GM12878 (cell line): ENCODE measurements at regions not wholly inside any gene's neighbourhood (a gene's known extent, or its start where the extent isn't known, plus 50 kb on each side); places are given as distances from the start of the nearest gene placed in this dataset.

ENCODE experiments used
- ATAC-seq: fragments of 200-7000 bp; cut with Tn5 transposase; 3 replicates; pipeline ENCODE4 v1.9.1; 2020; ENCODE audit warnings: mild to moderate bottlenecking, moderate library complexity
- BruUV-seq: library from RNA; stranded (reverse); fragments of 400-500 nt; replicated peaks from 2 replicates; lab custom pipeline; 2021; lab: Mats Ljungman, UMichigan
- CTCF ChIA-PET: fragments of 300-600 bp; sonication (Branson Sonifier 250); formaldehyde crosslinking; extraction: SDS; loops from one replicate; lab custom pipeline; 2021; ENCODE audit warnings: inconsistent platforms; lab: Yijun Ruan, JAX
- POLR2A ChIA-PET: fragments of 350-600 bp; formaldehyde crosslinking; extraction: SDS; loops from one replicate; lab custom pipeline; 2021; ENCODE audit warnings: inconsistent platforms; lab: Charles Lee
- RAD21 ChIA-PET: fragments of 300-600 bp; sonication (Branson Sonifier 250); formaldehyde crosslinking; loops from one replicate; lab custom pipeline; 2023; ENCODE audit warnings: antibody characterized with exemption; ENCODE audit not compliant: unreplicated experiment; lab: Charles Lee
- SMC1A ChIA-PET: fragments of 300-600 bp; sonication (Branson Sonifier 250); formaldehyde crosslinking; loops from one replicate; lab custom pipeline; 2023; ENCODE audit not compliant: unreplicated experiment, uncharacterized antibody; lab: Charles Lee
- DNase-seq: peaks from one replicate; pipeline ENCODE4 v3.0.0-alpha.2; 2011; ENCODE audit warnings: low read depth, low spot score
- FAIRE-seq: peaks from 3 replicates; lab custom pipeline; 2011; peaks lifted over from hg19 to GRCh38; lab: Jason Lieb, UNC
- H2AFZ ChIP-seq: 2 replicates; pipeline ENCODE4 v1.6.0; 2011; ENCODE audit warnings: low read depth, low read length, control low read depth; ENCODE audit not compliant: control insufficient read depth
- H3K27ac ChIP-seq: 2 replicates; pipeline ENCODE4 v1.5.1; 2011; ENCODE audit warnings: control low read depth; ENCODE audit not compliant: control insufficient read depth, insufficient read depth
- H3K27me3 ChIP-seq, 2 experiments: replicated peaks in 1 of 2; 2 replicates each; pipeline versions ENCODE4 v1.6.0 to v1.6.1; 2011; ENCODE audit warnings: low read length in 1 of 2; ENCODE audit not compliant: control insufficient read depth in 2 of 2, insufficient read depth in 2 of 2
- H3K36me3 ChIP-seq, 2 experiments: 2 replicates each; pipeline ENCODE4 v1.5.1; 2011; ENCODE audit warnings: low read length in 1 of 2; ENCODE audit not compliant: control insufficient read depth in 2 of 2, insufficient read depth in 2 of 2
- H3K4me1 ChIP-seq: 2 replicates; pipeline ENCODE4 v1.6.1; 2011; ENCODE audit warnings: mild to moderate bottlenecking, low read length, moderate library complexity, mixed read lengths; ENCODE audit not compliant: control insufficient read depth, insufficient read depth
- H3K4me2 ChIP-seq: 2 replicates; pipeline ENCODE4 v1.6.0; 2011; ENCODE audit warnings: control low read depth; ENCODE audit not compliant: control insufficient read depth, insufficient read depth
- H3K4me3 ChIP-seq: fragments of 200-600 bp; sonication (generic); 2 replicates; pipeline ENCODE4 v1.5.1; 2016
- H3K79me2 ChIP-seq: 2 replicates; pipeline ENCODE4 v1.6.0; 2011; ENCODE audit warnings: low read length; ENCODE audit not compliant: control insufficient read depth, insufficient read depth
- H3K9ac ChIP-seq: 2 replicates; pipeline ENCODE4 v1.8.0; 2011; ENCODE audit warnings: low read length, control low read depth, mixed read lengths; ENCODE audit not compliant: control insufficient read depth, insufficient read depth
- H3K9me3 ChIP-seq: replicated peaks from 3 replicates; pipeline ENCODE4 v1.5.1; 2011; ENCODE audit warnings: mild to moderate bottlenecking, low read length; ENCODE audit not compliant: control insufficient read depth, insufficient read depth
- H4K20me1 ChIP-seq: 2 replicates; pipeline ENCODE4 v1.6.0; 2011; ENCODE audit not compliant: control insufficient read depth, insufficient read depth
- BCL11A ChIP-seq: IDR thresholded peaks from 2 replicates; pipeline ENCODE4 v1.6.1; 2011; ENCODE audit warnings: low read depth, low read length
- EZH2 ChIP-seq: IDR thresholded peaks from 2 replicates; pipeline ENCODE4 v1.6.1; 2012; ENCODE audit warnings: low read depth, mild to moderate bottlenecking, control low read depth, inconsistent platforms, low read length, borderline replicate concordance; ENCODE audit not compliant: control insufficient read depth
- IRF4 ChIP-seq: IDR thresholded peaks from 2 replicates; pipeline ENCODE4 v1.6.1; 2011; ENCODE audit warnings: low read depth, low read length
- MEF2A ChIP-seq: IDR thresholded peaks from 2 replicates; pipeline ENCODE4 v1.6.1; 2011; ENCODE audit warnings: low read depth, mild to moderate bottlenecking, low read length, moderate library complexity; ENCODE audit not compliant: insufficient read depth
- RAD21 ChIP-seq: IDR thresholded peaks from 2 replicates; pipeline ENCODE4 v1.6.1; 2011; ENCODE audit warnings: mild to moderate bottlenecking, low read depth, low read length, moderate library complexity; ENCODE audit not compliant: insufficient read depth
- TCF7 ChIP-seq: IDR thresholded peaks from 2 replicates; pipeline ENCODE4 v1.6.1; 2014; ENCODE audit warnings: antibody characterized with exemption, borderline replicate concordance
- WRNIP1 ChIP-seq: IDR thresholded peaks from 2 replicates; pipeline ENCODE4 v1.6.1; 2011; ENCODE audit warnings: low read depth, low read length, improper control_type of control experiment, borderline replicate concordance
- YY1 ChIP-seq: IDR thresholded peaks from 2 replicates; pipeline ENCODE4 v1.6.1; 2011; ENCODE audit warnings: low read depth, mild to moderate bottlenecking, low read length
- ZBED1 ChIP-seq: IDR thresholded peaks from 2 replicates; pipeline ENCODE4 v1.6.1; 2016; ENCODE audit warnings: borderline replicate concordance
- ZSCAN29 ChIP-seq: fragments of 450-650 bp; IDR thresholded peaks from 2 replicates; pipeline ENCODE4 v1.6.1; 2017; ENCODE audit warnings: mild to moderate bottlenecking, moderate library complexity
- WGBS: methylation state at CpG from one replicate; pipeline ENCODE4 v1.1.6; 2016; ENCODE audit warnings: low lambda C conversion rate; ENCODE audit not compliant: insufficient replicate concordance, insufficient coverage; ENCODE audit errors: missing lambda C conversion rate; 5-methylcytosine and 5-hydroxymethylcytosine counted together
- in situ Hi-C: fragments of 300-500 bp; cut with MboI; formaldehyde crosslinking; loops from 9 replicates; pipeline ENCODE4 v1.14.3; 2018; ENCODE audit warnings: mixed read lengths
- intact Hi-C: fragments of 100-400 bp; cut with micrococcal nuclease; formaldehyde crosslinking; loops from one replicate; pipeline ENCODE4 v1.14.2; 2022; ENCODE audit not compliant: unreplicated experiment
- TF ChIP-seq, protein P1 (sequence below): IDR thresholded peaks from 2 replicates; pipeline ENCODE4 v1.6.1; 2012; ENCODE audit warnings: low read depth, low read length, improper control_type of control experiment

- DNase-seq (no peak), FAIRE-seq (no peak), ATAC-seq (no peak)
- Histone ChIP-seq H3K27me3 (no peaks in the 10 kb centered on the region), H3K27ac (no peak overlapping the region), H3K4me1 (no peaks in the 10 kb centered on the region), H3K4me3 (no peak overlapping the region), H3K4me2 (no peak overlapping the region), H4K20me1 (no peaks in the 10 kb centered on the region), H3K9ac (no peak overlapping the region), H3K9me3 (no peaks in the 10 kb centered on the region), H2AFZ (no peak overlapping the region), H3K79me2 (no peaks in the 10 kb centered on the region), H3K36me3 (no peaks in the 10 kb centered on the region)
- no TSS peak for BruUV-seq
- TF ChIP-seq EZH2: no peak
- TF ChIP-seq IRF4: no peak
- TF ChIP-seq RAD21: no peak
- ChIA-PET SMC1A (interaction anchor here (1.0 kb wide), 1 partner anchor 9 kb away, joined by 4 read pairs; no protein-coding TSS in a partner anchor), RAD21 (no interaction called here), CTCF (no interaction called here), POLR2A (no interaction called here)
- 0% methylated on average over 1 of the region's 1 CpG for WGBS
- in situ Hi-C loops (no loop called here), intact Hi-C loops (no loop called here)
Observed at GRCh38 chr12:83753904-83754303, 1067.2 kb downstream of the TMTC2 start.

GRCh38 chr12:83753205-83753604 is 1066.5 kb downstream of the TMTC2 start:
- Histone ChIP-seq H4K20me1 (no peaks in the 10 kb centered on the region), H3K27ac (no peak overlapping the region), H2AFZ (no peak overlapping the region), H3K4me1 (no peaks in the 10 kb centered on the region), H3K4me3 (no peak overlapping the region), H3K9ac (no peak overlapping the region), H3K36me3 (no peaks in the 10 kb centered on the region), H3K79me2 (no peaks in the 10 kb centered on the region), H3K4me2 (no peak overlapping the region), H3K27me3 (no peaks in the 10 kb centered on the region), H3K9me3 (no peaks in the 10 kb centered on the region)
- ChIA-PET CTCF (no interaction called here), RAD21 (no interaction called here), POLR2A (no interaction called here), SMC1A (interaction anchor here (1.0 kb wide), 1 partner anchor 10 kb away, joined by 4 read pairs; no protein-coding TSS in a partner anchor)
- in situ Hi-C loops: no loop called here
- ATAC-seq: no peak
- TF ChIP-seq MEF2A (no peak), ZBED1 (no peak), TCF7 (no peak), BCL11A (no peak), WRNIP1 (no peak), ZSCAN29 (no peak), YY1 (no peak)
- TF ChIP-seq, protein P1, sequence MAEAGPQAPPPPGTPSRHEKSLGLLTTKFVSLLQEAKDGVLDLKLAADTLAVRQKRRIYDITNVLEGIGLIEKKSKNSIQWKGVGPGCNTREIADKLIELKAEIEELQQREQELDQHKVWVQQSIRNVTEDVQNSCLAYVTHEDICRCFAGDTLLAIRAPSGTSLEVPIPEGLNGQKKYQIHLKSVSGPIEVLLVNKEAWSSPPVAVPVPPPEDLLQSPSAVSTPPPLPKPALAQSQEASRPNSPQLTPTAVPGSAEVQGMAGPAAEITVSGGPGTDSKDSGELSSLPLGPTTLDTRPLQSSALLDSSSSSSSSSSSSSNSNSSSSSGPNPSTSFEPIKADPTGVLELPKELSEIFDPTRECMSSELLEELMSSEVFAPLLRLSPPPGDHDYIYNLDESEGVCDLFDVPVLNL: no peak
- no TSS peak for BruUV-seq
- DNase-seq: no peak
- 2% methylated on average over 3 of the region's 3 CpGs for WGBS
- intact Hi-C loops: no loop called here
- no peak for FAIRE-seq
